ENCODE measurements at regions not wholly inside any gene's neighbourhood (a gene's known extent, or its start where the extent isn't known, plus 50 kb on each side); places are given as distances from the start of the nearest gene placed in this dataset.

- TF ChIP-seq CTCF (IDR thresholded peaks at IDR 0.05 in 2 of 3, conservative IDR thresholded peaks at IDR 0.05 in 1 of 3; ENCODE audit: borderline replicate concordance in 1 of 3, insufficient read depth in 1 of 3, low read depth in 2 of 3, low read length in 2 of 3) (no peak), ZNF274 (IDR thresholded peaks at IDR 0.05; ENCODE audit: low read depth, low read length) (no peak)
- TF ChIP-seq, protein P1, sequence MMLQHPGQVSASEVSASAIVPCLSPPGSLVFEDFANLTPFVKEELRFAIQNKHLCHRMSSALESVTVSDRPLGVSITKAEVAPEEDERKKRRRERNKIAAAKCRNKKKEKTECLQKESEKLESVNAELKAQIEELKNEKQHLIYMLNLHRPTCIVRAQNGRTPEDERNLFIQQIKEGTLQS (IDR thresholded peaks at IDR 0.05): no peak
Observed at GRCh38 chr2:7905756-7906155, 776.1 kb upstream of the ID2 start.
